GM19468 (cell line): ENCODE measurements at regions not wholly inside any gene's neighbourhood (a gene's known extent, or its start where the extent isn't known, plus 50 kb on each side); places are given as distances from the start of the nearest gene placed in this dataset.

Experiments used
- ATAC-seq: cut with Tn5 transposase; IDR thresholded peaks from one replicate; pipeline ENCODE4 v1.9.1; 2021; ENCODE audit warnings: mild to moderate bottlenecking, moderate library complexity, moderate number of reproducible peaks; ENCODE audit not compliant: unreplicated experiment; ENCODE audit errors: extremely low read depth

- ATAC-seq, result no peak
Observed at GRCh38 chr2:129302106-129302505, 677.4 kb upstream of the RAB6C start.

- no peak for ATAC-seq
Observed at GRCh38 chr2:129302561-129303183, 676.8 kb upstream of the RAB6C start.

- ATAC-seq, result no peak
Observed at GRCh38 chr2:129314120-129314519, 665.3 kb upstream of the RAB6C start.

DNA sequence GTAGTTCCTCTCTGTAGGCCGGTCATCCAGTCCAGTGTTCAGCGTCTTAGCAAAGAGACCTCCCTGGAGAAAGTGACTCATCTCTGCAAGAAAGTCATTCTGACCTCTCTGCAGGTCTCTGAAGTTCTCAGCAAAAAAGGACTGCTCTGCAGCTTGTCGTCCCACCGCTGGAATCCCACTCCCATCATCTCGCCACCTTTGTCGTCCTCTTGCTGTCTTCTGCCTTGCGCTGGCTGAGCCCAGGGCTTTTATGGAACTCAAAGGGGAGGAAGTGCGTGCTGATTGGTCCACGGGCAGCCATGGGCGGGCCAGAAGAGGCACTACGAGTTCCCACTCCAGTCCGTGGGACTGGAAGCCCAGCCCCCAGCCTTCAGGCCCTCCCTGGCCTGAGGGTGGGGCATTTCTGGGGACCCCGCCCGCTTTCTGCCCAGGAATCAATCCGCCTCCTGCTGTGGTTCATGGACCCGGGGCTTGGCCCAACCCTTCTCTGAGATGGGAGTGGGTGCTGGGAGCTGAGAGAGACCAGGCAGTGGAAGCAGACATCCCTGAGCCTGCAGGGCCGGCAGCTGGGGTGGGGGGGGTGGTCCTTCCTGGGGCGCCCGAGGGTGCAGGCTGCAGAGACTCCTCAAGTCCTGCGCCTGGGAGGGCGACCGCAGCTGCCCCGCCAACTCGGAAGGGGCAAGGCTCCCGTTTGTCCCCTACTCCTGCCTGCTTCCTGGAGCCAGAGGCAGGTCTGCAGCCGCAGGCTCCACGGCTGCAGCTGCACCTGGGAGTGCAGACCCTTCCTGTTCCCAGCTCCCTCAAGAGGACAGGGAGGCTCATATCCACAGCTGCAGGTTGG, 660.7 kb upstream of the RAB6C start:
- ATAC-seq, result no peak

DNA sequence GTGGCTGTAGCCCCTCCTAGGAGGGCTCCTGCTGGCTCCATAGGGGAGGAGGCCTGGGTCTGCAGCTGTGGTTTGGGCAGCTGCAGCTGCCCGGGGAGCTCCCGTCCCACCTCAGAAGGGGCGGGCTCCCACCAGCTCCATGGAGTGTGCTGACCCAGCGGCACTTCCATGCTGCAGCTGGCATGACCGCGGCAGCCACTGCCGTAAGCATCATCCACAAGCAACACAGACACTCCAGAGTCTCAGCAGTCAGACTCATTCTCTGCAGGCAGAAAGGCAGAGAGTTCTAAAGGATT, 660.1 kb upstream of the RAB6C start:
- no peak for ATAC-seq

DNA sequence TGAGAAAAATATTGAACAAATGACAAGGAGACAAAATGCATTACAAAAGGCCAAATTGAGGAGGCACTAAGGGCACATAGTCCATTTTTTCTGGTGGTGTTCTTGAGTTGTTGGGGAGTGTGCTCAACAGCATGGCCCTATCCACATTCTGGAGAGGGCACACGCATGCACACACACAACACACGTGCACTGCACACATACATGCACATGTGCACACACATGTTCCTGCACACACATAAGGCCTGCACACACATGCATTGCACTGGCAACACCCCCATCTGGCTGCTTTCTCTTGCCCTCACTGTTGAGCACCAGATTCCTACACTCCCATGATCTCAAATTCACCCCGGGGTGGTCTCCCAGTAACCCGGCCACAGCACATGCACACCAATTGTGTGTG, 659.2 kb upstream of the RAB6C start:
- ATAC-seq, result no peak

DNA sequence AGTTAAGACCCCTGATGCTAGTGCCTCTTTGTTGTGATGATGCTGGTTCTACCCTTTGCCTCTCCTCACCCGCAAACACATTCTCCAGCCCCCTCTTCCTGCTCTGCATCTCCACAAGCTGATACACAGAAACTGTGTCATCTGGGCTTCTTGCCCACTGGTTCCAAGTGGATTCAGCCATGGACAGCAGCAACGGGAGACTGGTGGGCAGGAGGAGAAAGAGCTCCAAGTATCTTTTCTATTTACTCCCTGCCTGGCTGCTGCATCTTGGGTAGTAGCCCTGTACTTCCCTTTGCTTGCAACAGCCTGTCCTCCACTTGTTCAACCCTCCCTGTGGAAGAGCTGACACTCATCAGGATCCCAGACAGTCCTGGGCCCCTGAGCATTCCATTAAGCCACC, 655.1 kb upstream of the RAB6C start:
- ATAC-seq, result no peak

- no peak for ATAC-seq
Observed at GRCh38 chr2:129325151-129325550, 654.3 kb upstream of the RAB6C start.

DNA sequence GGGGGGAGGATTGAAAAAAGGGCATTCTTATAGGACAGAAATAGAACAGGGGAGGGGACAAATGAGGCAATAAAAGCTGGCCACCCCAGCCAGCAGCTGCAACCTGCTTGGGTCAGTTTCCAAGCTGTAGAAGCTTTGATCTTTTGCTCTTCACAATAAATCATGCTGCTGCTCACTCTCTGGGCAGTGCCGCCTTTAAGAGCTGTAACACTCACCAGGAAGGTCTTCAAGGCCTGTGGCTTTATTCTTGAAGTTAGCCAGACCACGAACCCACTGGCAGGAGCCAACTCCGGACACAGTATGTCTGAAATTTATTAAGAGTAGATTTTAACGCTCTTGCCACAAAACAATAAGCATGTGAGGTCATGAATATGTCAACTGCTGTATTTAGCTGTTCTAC, 649.9 kb upstream of the RAB6C start:
- ATAC-seq, result no peak

DNA sequence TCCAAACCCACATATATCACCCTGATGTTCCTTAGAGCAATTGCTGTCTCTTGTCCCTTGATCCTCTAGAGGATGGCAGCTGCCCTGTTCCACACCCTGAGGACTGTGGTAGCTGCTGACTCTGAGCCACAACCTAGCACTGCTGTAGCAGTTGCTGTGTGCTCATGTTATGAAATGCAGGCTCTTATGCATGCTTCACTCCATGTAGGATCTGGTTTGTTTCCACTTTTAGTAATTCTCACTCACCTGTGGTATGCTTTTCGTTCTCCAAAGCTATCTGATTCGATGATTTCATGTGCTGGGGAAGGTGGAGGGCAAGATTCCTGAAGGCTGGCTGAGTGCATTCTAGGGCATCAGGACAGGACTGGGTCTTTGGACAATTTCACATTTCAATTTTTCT, 649.0 kb upstream of the RAB6C start:
- no peak for ATAC-seq

GRCh38 chr2:129331638-129332037, 647.8 kb upstream of the RAB6C start:
- no peak for ATAC-seq

GRCh38 chr2:129334128-129334527, 645.3 kb upstream of the RAB6C start:
- no peak for ATAC-seq

- no peak for ATAC-seq
Observed at GRCh38 chr2:129334696-129335410, 644.6 kb upstream of the RAB6C start.

DNA sequence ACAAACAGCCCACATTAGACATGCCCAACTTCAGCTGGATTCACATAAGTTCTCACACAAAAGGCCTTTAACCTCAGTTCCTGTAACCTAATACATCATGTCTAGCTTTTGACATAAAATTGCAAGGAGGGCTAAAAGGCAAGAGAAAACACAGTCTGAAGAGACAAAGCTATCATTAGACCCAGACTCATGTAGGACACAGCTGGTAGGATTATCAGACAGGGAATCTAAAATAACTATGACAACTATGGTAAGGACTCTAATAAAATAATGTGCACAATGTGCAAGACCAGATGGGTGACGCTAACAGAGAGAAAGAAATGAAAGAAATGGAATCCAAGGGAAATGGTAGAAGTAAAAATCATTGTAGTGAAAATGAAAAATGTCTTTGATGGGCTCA, 643.2 kb upstream of the RAB6C start:
- ATAC-seq, result no peak

GRCh38 chr2:129337076-129337475, 642.4 kb upstream of the RAB6C start:
- ATAC-seq, result no peak

DNA sequence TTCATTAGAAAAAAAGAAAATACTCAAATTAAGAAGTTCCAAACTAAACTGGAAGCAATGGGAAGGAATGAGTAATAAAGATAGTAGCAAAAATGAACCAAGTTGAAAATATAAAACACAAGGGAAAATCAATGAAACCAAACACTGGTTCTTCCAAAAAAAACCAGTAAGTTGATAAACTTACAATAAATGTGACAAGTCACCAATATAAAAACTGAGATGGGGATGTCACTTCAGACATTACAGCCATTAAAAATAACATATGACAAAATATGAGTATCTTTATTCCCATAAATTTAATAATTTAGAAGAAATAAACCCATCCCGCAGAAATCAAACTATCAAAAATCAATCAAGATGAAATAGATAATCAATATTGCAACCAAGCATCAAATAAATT, 633.9 kb upstream of the RAB6C start:
- ATAC-seq, result no peak

- peak; percentile 98 for ATAC-seq
Observed at GRCh38 chr2:129347486-129348217, 631.8 kb upstream of the RAB6C start.

DNA sequence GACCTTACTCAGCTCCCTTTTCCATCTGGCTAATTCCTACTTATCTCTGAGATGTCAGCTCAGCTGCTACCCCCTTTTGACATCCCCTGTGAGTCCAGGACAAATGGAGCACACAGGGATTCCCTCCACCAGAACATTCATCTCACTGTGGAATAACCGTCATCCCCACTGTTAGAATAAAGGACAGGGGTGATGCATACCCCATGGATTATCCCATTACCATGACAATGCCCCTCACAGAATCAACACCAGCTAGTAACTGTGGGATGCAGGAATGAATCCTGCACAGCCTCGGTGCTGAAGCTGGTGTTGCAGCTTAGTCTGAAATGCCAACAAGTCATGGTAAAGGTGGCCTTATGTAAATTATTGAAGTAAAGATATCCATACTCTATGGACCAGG, 624.8 kb upstream of the RAB6C start:
- ATAC-seq, result no peak

GRCh38 chr2:129361688-129362087, 617.8 kb upstream of the RAB6C start:
- ATAC-seq, result no peak

DNA sequence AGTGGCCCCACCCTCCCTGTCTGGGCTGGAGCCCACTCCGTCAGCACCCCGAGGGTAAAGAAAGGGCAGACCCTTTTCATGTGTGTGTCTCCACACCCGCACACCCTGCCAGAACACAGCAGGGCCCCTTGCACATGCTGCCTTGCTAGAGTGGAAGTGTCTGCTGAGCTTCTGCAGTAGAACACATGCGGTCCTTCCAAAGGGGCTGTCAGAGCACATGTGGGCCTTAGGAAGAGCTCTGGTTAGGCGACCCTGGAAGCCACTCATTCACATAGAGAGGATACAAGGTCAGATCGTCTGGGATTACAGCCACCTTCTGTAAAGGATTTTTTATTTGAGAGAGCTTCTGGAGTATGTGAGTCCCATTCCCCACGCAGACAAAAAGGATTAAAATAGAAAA, 613.2 kb upstream of the RAB6C start:
- no peak for ATAC-seq

GRCh38 chr2:129367107-129367506, 612.4 kb upstream of the RAB6C start:
- ATAC-seq, result no peak
